ENCODE measurements at regions not wholly inside any gene's neighbourhood (a gene's known extent, or its start where the extent isn't known, plus 50 kb on each side); places are given as distances from the start of the nearest gene placed in this dataset.

DNA sequence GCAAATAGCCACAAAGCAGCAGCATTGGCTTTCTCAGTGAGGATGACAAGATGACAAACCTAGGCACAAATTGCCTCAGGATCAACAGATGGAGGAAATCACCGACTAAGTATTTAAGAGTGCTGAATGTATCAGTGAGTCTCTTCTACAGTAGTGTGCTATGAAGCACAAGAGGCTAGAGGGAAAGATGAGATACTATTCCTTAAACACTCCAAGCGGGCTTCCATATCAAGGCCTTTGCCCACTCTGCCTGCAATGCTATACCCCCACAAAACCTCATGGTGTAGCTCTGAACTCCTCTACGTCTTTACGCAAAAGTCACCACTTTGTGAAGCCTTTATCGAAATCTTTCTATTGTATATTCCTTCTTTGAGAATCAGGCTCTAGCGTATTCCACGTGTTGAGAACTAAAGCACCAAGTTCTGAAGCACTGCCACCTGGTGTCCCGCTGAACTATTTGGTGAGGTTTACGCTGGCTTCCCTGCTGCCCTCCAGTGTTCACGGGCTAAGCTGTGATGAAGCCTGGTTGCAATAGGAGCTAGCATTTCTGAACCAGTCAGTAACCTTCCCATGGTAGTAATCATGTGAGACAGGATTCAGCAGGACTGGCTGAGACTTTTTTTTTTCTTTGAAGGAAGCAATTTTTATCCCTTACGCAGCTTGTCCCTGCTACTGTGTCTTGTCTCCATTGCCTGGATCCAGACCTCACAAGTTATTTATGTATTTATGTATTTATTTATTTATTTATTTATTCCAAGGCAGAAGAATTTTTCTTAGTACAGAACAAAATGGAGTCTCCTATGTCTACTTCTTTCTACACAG is 426.5 kb upstream of the OR4E1 start:
- no peaks in the 10 kb centered on the region for H3K36me3 Mint-ChIP-seq (ENCODE audit: low read depth)
- peak; percentile 21 for DNase-seq (ENCODE audit: low read depth, low spot score)
- peaks cover 8% of the 10 kb centered on the region for H3K27me3 Mint-ChIP-seq (ENCODE audit: low read depth)
- H3K9me3 Mint-ChIP-seq, result no peaks in the 10 kb centered on the region
- no peak overlapping the region for H3K27ac Mint-ChIP-seq (ENCODE audit: unreplicated experiment)
- no peak overlapping the region for H3K4me3 Mint-ChIP-seq
- TF ChIP-seq, protein P1, sequence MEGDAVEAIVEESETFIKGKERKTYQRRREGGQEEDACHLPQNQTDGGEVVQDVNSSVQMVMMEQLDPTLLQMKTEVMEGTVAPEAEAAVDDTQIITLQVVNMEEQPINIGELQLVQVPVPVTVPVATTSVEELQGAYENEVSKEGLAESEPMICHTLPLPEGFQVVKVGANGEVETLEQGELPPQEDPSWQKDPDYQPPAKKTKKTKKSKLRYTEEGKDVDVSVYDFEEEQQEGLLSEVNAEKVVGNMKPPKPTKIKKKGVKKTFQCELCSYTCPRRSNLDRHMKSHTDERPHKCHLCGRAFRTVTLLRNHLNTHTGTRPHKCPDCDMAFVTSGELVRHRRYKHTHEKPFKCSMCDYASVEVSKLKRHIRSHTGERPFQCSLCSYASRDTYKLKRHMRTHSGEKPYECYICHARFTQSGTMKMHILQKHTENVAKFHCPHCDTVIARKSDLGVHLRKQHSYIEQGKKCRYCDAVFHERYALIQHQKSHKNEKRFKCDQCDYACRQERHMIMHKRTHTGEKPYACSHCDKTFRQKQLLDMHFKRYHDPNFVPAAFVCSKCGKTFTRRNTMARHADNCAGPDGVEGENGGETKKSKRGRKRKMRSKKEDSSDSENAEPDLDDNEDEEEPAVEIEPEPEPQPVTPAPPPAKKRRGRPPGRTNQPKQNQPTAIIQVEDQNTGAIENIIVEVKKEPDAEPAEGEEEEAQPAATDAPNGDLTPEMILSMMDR (conservative IDR thresholded peaks at IDR 0.05), result peak; percentile 70
- H3K4me1 Mint-ChIP-seq, result peaks cover 5% of the 10 kb centered on the region

DNA sequence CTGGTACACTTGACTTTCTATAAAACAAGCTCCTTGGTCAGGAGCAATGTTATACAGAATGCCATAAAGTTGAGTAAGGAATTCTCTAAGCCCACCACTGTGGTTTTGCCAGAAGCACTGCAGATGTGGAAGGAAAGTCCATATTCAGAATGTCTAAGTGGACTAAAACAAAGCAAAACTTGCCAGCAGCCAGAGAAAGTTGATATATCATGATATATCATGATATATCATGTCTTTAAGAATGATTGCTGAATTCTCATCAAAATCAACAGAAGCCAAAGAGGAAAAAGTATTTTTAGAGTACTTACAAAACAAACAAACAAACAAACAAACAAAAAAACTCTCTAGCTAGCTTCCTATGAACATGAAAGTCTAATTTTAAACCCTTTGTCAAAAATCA is 424.8 kb upstream of the OR4E1 start:
- no peak overlapping the region for H3K4me3 Mint-ChIP-seq
- TF ChIP-seq, protein P1 (conservative IDR thresholded peaks at IDR 0.05), result no peak
- H3K9me3 Mint-ChIP-seq, result no peaks in the 10 kb centered on the region
- H3K27me3 Mint-ChIP-seq (ENCODE audit: low read depth), result peaks cover 8% of the 10 kb centered on the region
- H3K27ac Mint-ChIP-seq (ENCODE audit: unreplicated experiment), result no peak overlapping the region
- no peak for DNase-seq (ENCODE audit: low read depth, low spot score)
- H3K36me3 Mint-ChIP-seq (ENCODE audit: low read depth), result no peaks in the 10 kb centered on the region
- H3K4me1 Mint-ChIP-seq, result peaks cover 5% of the 10 kb centered on the region

GRCh38 chr14:22097586-22098292 is 424.1 kb upstream of the OR4E1 start:
- Mint-ChIP-seq H3K27me3 (ENCODE audit: low read depth) (peaks cover 3% of the 10 kb centered on the region), H3K4me1 (peaks cover 5% of the 10 kb centered on the region), H3K9me3 (no peaks in the 10 kb centered on the region), H3K4me3 (no peak overlapping the region), H3K36me3 (ENCODE audit: low read depth) (no peaks in the 10 kb centered on the region), H3K27ac (ENCODE audit: unreplicated experiment) (no peak overlapping the region)
- no peak for DNase-seq (ENCODE audit: low read depth, low spot score)
- TF ChIP-seq, protein P1 (conservative IDR thresholded peaks at IDR 0.05), result no peak

DNA sequence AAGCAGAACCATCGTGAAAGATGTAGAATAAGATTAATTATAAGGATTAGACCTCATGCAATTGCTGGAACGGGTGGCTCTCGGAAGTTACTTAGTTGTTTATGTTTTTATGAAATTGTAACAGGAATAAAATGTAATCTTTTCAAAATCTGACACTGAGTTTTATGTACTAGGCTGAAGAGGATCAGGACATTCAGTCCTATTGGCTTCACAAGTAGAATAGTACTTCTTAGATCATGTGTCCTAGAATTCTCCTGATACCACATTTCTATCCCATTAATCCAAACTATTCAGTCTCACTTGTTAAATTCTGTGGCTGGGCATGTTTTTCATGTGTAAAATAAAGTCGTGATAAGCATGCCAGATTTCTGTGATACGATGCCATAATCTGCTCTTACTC is 423.5 kb upstream of the OR4E1 start:
- H3K9me3 Mint-ChIP-seq, result no peaks in the 10 kb centered on the region
- TF ChIP-seq, protein P1 (conservative IDR thresholded peaks at IDR 0.05), result no peak
- H3K4me3 Mint-ChIP-seq, result no peak overlapping the region
- H3K27ac Mint-ChIP-seq (ENCODE audit: unreplicated experiment), result no peak overlapping the region
- H3K4me1 Mint-ChIP-seq, result peaks cover 5% of the 10 kb centered on the region
- no peaks in the 10 kb centered on the region for H3K36me3 Mint-ChIP-seq (ENCODE audit: low read depth)
- H3K27me3 Mint-ChIP-seq (ENCODE audit: low read depth), result no peaks in the 10 kb centered on the region
- DNase-seq (ENCODE audit: low read depth, low spot score), result no peak

DNA sequence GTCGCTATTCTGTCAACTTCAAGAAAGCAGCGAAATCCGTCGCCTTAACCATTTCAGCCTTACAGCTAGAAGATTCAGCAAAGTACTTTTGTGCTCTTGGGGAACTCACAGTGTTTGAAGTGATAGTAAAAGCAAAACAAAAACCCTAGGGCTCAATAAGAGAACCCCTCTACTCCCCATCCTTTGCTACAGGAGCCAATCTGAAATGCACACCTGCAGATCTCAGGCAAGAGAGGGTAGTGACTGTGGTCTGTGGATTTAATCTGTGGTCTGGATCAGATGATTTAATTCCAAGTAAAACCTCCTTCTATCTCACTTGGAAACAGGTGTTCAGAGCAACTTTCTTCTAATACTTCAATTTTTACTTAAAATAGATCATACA is 422.9 kb upstream of the OR4E1 start:
- H3K4me3 Mint-ChIP-seq, result no peak overlapping the region
- no peaks in the 10 kb centered on the region for H3K9me3 Mint-ChIP-seq
- no peak for DNase-seq (ENCODE audit: low read depth, low spot score)
- no peaks in the 10 kb centered on the region for H3K27me3 Mint-ChIP-seq (ENCODE audit: low read depth)
- no peaks in the 10 kb centered on the region for H3K36me3 Mint-ChIP-seq (ENCODE audit: low read depth)
- TF ChIP-seq, protein P1 (conservative IDR thresholded peaks at IDR 0.05), result no peak
- H3K27ac Mint-ChIP-seq (ENCODE audit: unreplicated experiment), result no peak overlapping the region
- H3K4me1 Mint-ChIP-seq, result peaks cover 5% of the 10 kb centered on the region

All from neural crest cell (in vitro differentiated cells).